Activated CD4-positive, alpha-beta T cell treated with anti-CD3 and anti-CD28 coated beads, Interleukin-2, amount 10 ng/mL, durations not matched to agents 7 days and 5 days (primary cell): ENCODE measurements at regions not wholly inside any gene's neighbourhood (a gene's known extent, or its start where the extent isn't known, plus 50 kb on each side); places are given as distances from the start of the nearest gene placed in this dataset.

Source experiments
- CTCF ChIA-PET: fragments of 350-600 bp; sonication (Branson Sonifier 250); formaldehyde crosslinking; loops from one replicate; lab custom pipeline; 2021; ENCODE audit warnings: antibody characterized with exemption; lab: Charles Lee
- POLR2A ChIA-PET: fragments of 350-600 bp; sonication (Branson Sonifier 250); formaldehyde crosslinking; loops from one replicate; lab custom pipeline; 2021; ENCODE audit warnings: antibody characterized with exemption; lab: Charles Lee
- DNase-seq: peaks from one replicate; pipeline ENCODE4 v3.0.0-alpha.2; 2020
- H3K27ac Mint-ChIP-seq: one replicate; pipeline ENCODE4 v1.8.0; 2021; ENCODE audit warnings: mild to moderate bottlenecking, moderate library complexity, mixed read lengths
- H3K27me3 Mint-ChIP-seq: one replicate; pipeline ENCODE4 v1.8.0; 2021; ENCODE audit warnings: mixed read lengths
- H3K36me3 Mint-ChIP-seq: one replicate; pipeline ENCODE4 v1.8.0; 2021; ENCODE audit warnings: low read depth, mixed read lengths
- H3K4me1 Mint-ChIP-seq: one replicate; pipeline ENCODE4 v1.8.0; 2021; ENCODE audit warnings: mixed read lengths
- H3K4me3 Mint-ChIP-seq: one replicate; pipeline ENCODE4 v1.8.0; 2021; ENCODE audit warnings: mild to moderate bottlenecking, moderate library complexity, mixed read lengths
- H3K9me3 Mint-ChIP-seq: one replicate; pipeline ENCODE4 v1.8.0; 2021; ENCODE audit warnings: mixed read lengths

DNA sequence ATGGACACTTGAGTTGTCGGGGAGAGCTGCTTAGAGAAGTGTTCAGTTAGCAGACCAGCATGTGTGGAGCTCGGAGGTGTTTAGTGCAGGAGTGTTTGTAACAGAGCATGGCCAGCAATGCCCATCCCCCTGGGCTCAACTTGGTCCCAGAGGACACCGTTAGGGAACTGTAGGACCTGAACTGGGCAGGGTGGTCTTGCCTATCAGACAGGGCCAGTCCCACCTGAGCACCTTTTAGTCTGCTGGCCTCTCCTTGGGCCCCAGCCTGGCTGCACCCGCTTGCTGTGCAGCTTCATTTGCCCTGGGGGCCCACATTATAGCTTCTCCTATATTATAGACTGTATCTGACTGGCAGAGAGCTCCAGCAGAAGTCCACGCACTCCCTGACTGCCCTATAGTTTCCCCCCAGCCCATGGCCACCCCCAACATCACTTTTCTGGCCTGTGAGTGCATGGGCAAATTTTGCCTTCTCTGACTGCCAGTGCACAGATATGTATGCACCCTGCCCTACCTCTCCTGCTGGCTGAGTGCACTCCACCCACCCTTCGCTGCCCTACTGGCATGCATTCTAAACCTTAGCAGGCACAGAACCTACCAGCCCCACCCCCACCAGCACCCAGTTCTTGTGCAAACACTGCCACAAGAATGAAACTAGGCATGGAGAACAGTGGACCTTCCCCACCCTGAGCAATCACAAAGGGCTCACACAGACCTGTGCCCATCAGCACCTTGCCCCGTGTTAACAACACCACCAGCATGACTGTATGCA lies 1030.6 kb upstream of the GHITM start:
- peaks cover 25% of the 10 kb centered on the region for H3K9me3 Mint-ChIP-seq
- no peak overlapping the region for H3K4me3 Mint-ChIP-seq
- H3K36me3 Mint-ChIP-seq, result no peaks in the 10 kb centered on the region
- no peaks in the 10 kb centered on the region for H3K27me3 Mint-ChIP-seq
- no peaks in the 10 kb centered on the region for H3K4me1 Mint-ChIP-seq
- POLR2A ChIA-PET, result no interaction called here
- DNase-seq, result no peak
- no peak overlapping the region for H3K27ac Mint-ChIP-seq
- CTCF ChIA-PET, result no interaction called here

DNA sequence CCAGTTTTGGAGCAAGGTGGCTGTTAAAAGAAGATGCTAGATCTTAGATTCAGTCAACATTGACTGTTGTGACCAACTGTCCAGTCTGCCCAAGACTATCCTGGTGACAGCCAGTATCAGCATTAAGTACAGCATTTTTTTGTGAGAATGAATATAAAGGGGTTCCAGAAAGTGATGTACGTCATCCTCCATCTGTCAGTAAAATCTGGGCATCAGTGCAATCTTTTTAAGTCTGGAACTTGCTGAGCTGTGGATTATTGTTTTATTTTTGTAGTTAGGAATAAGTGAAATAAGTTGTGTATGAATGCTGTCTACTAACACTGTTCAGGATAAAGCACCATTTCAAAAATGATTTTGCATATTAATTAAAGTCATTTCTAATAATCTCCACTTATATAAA lies 1020.0 kb upstream of the GHITM start:
- H3K4me1 Mint-ChIP-seq, result no peaks in the 10 kb centered on the region
- DNase-seq, result no peak
- no peaks in the 10 kb centered on the region for H3K27me3 Mint-ChIP-seq
- H3K9me3 Mint-ChIP-seq, result peaks cover 2% of the 10 kb centered on the region
- H3K27ac Mint-ChIP-seq, result no peak overlapping the region
- no peaks in the 10 kb centered on the region for H3K36me3 Mint-ChIP-seq
- CTCF ChIA-PET, result no interaction called here
- H3K4me3 Mint-ChIP-seq, result no peak overlapping the region
- POLR2A ChIA-PET, result no interaction called here

DNA sequence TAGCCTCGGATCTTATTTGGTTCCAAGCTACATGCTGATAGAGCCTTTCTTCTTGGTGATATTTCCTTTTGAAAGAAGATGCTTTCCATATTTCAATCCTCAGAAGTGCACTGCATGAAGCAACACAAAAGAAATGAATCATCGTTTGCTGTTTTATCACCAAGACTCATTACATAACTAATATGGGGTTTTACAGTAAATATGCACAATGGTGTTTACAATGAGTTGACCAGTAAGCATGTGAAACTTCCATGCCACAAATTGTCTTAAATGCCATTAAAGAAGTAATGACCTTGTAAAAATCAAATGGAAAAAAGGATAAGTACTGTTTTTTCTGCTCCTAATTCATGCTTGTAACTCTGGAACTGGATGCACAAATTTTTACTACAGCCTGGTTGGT lies 1017.0 kb upstream of the GHITM start:
- no peak for DNase-seq
- POLR2A ChIA-PET, result no interaction called here
- Mint-ChIP-seq H3K9me3 (peaks cover 3% of the 10 kb centered on the region), H3K4me3 (no peak overlapping the region), H3K27ac (no peak overlapping the region), H3K4me1 (no peaks in the 10 kb centered on the region), H3K36me3 (no peaks in the 10 kb centered on the region), H3K27me3 (no peaks in the 10 kb centered on the region)
- CTCF ChIA-PET, result no interaction called here

DNA sequence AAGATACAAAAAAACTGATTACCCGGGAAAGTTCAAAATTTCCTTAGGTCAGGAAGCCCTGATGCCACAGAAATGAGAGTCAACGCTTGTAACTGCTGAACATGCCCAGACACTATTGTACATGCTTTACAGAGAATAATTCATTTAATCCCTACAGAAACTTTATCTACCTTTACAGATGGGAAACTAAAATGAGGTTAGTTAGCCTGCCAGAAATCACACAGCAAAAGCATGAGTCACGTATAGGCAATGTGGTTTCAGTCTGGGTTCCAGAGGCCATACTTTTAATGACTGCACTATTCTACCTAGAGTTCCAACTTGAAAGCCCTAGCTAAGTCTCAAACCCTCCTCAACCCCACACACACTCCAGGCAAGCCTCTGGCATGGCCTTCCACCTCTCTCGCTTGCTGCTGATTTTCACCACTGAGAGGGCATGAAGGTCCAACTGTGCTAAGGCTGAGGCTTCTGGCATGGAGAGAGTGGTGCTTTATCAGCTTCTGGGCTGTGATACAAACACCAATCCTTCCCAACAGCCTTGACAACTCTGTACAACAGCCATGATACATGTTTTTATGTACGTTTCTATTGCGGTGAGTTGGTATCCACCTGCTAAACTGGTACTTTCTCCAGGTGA lies 1011.2 kb upstream of the GHITM start:
- no peak for DNase-seq
- Mint-ChIP-seq H3K9me3 (peaks cover 6% of the 10 kb centered on the region), H3K27ac (no peak overlapping the region), H3K4me1 (no peaks in the 10 kb centered on the region), H3K4me3 (no peak overlapping the region), H3K27me3 (no peaks in the 10 kb centered on the region), H3K36me3 (no peaks in the 10 kb centered on the region)
- POLR2A ChIA-PET, result no interaction called here
- CTCF ChIA-PET, result no interaction called here

DNA sequence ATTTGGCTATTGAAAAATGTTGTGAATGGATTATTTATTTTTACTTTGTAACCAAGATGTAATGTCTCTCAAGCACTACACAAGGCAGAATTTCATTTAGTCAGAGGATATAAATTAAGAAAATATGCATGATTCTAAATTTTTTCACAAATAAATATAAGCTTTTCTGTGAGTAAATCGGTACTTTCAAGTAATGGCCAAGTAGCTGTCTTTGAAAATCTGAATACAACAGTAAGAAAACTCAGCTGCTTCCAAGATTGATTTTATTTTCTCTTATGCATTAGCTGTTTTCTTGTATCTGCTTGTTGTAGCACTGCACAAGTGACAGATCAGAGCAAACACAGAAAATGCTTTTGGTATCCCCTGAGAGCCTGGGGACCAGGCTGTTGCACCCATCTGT lies 998.5 kb upstream of the GHITM start:
- Mint-ChIP-seq H3K27me3 (no peaks in the 10 kb centered on the region), H3K36me3 (no peaks in the 10 kb centered on the region), H3K27ac (no peak overlapping the region), H3K4me1 (no peaks in the 10 kb centered on the region), H3K4me3 (no peak overlapping the region), H3K9me3 (peaks cover 2% of the 10 kb centered on the region)
- ChIA-PET CTCF (no interaction called here), POLR2A (no interaction called here)
- DNase-seq, result no peak

DNA sequence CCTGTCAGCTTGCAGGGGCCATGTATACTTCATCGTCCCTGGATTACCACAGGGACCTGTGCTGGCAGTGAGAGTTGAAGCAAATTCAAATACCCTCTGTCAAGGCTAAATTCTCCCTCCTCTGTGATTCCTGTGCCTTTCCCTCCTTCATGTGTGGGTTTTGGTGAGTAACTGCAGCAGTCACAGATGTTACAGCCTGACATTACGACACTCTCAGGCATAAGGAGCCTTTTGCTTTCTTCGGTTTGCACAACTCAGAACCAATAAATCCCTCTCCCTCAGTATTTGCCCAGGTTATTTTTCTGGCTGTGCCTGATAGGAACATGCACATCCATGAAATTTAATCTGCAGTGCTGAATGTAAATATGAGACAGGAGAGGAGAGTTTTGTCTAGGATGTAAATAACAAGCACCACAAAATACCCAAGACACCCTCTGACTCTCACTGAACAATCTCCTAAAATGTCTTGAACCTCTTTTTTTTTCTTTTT lies 997.2 kb upstream of the GHITM start:
- Mint-ChIP-seq H3K27ac (no peak overlapping the region), H3K4me3 (no peak overlapping the region), H3K27me3 (no peaks in the 10 kb centered on the region), H3K4me1 (no peaks in the 10 kb centered on the region), H3K9me3 (peaks cover 2% of the 10 kb centered on the region), H3K36me3 (no peaks in the 10 kb centered on the region)
- DNase-seq, result no peak
- ChIA-PET CTCF (no interaction called here), POLR2A (no interaction called here)

DNA sequence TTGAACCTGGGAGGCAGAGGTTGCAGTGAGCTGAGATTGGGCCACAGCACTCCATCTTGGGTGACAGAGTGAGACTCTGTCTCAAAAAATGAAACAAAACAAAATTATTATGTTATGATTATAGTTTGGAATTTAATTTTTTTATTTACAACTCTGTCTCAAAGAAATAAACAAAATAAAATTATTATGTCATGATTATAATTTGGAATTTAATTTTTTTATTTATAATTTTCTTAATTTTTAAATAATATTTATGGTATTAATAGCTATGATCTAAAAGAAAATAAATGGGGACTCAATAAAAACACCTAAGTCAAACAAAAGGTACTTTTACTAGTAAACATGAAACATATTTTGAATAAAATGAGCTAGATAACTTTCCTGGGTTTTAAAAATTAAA lies 994.8 kb upstream of the GHITM start:
- H3K36me3 Mint-ChIP-seq, result no peaks in the 10 kb centered on the region
- no peak overlapping the region for H3K4me3 Mint-ChIP-seq
- peaks cover 2% of the 10 kb centered on the region for H3K9me3 Mint-ChIP-seq
- POLR2A ChIA-PET, result no interaction called here
- no peaks in the 10 kb centered on the region for H3K4me1 Mint-ChIP-seq
- H3K27me3 Mint-ChIP-seq, result no peaks in the 10 kb centered on the region
- H3K27ac Mint-ChIP-seq, result no peak overlapping the region
- DNase-seq, result no peak
- CTCF ChIA-PET, result no interaction called here

DNA sequence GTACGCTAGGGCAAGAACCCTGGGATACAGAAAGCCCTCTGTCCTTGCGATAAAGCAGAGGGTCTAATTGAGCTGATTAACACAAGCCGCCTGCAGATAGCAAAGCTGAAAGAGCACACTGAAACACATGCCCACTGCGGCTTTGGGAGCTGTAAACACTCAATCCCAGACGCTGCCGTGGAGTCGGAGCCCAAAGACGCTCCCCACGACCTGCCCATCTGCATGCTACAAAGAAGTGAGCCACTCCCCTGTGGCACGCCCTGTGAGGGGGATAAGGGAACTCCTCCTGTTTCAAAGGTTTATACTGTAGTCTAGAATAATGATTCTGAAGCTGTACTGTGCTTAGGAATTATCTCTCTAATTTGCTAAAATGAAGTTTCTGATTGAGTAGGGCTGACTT lies 985.6 kb upstream of the GHITM start:
- no peaks in the 10 kb centered on the region for H3K4me1 Mint-ChIP-seq
- H3K9me3 Mint-ChIP-seq, result no peaks in the 10 kb centered on the region
- ChIA-PET CTCF (no interaction called here), POLR2A (no interaction called here)
- no peaks in the 10 kb centered on the region for H3K27me3 Mint-ChIP-seq
- no peak for DNase-seq
- no peak overlapping the region for H3K27ac Mint-ChIP-seq
- no peak overlapping the region for H3K4me3 Mint-ChIP-seq
- no peaks in the 10 kb centered on the region for H3K36me3 Mint-ChIP-seq

DNA sequence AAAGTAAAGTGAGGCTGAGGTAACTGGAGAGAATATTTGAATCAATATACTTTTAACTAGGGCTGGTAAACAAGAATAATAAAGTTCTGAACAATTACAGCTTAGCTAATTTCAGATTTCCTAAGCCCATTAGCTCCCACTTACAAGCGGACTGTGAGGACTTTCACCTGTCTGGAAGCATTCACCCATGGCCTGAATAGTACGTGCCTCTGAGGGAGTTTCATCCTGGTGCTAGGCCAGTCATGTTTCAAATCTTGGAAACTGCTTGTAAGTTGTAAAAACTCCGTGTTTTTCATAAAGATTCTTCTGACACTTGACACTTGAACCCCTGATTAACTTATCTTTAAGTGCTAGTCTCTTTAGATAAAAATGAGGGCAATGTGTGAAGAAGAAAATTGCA lies 975.2 kb upstream of the GHITM start:
- Mint-ChIP-seq H3K9me3 (no peaks in the 10 kb centered on the region), H3K27me3 (no peaks in the 10 kb centered on the region), H3K4me3 (no peak overlapping the region), H3K36me3 (no peaks in the 10 kb centered on the region), H3K4me1 (no peaks in the 10 kb centered on the region), H3K27ac (no peak overlapping the region)
- no peak for DNase-seq
- CTCF ChIA-PET, result no interaction called here
- POLR2A ChIA-PET, result no interaction called here

DNA sequence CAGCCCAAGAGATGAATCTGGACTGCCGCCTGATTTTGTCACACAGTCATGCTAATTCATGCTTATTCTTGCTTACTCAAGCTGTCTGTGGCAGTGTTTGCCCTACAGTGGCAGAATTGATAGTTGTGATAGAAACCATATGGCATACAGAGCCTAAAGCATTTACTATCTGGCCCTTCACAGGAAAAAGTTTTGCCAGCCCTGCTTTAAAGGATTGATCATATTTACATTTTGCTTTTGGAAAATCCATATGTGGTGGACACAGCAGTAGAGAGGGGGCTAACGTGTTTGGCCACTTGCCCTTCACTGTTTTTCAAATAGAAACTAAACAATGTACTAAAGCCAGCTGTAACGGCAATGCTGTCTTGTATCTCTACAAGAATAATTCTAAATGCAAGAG lies 974.0 kb upstream of the GHITM start:
- POLR2A ChIA-PET, result no interaction called here
- CTCF ChIA-PET, result no interaction called here
- Mint-ChIP-seq H3K4me3 (no peak overlapping the region), H3K27ac (no peak overlapping the region), H3K36me3 (no peaks in the 10 kb centered on the region), H3K27me3 (no peaks in the 10 kb centered on the region), H3K9me3 (no peaks in the 10 kb centered on the region), H3K4me1 (no peaks in the 10 kb centered on the region)
- DNase-seq, result no peak

DNA sequence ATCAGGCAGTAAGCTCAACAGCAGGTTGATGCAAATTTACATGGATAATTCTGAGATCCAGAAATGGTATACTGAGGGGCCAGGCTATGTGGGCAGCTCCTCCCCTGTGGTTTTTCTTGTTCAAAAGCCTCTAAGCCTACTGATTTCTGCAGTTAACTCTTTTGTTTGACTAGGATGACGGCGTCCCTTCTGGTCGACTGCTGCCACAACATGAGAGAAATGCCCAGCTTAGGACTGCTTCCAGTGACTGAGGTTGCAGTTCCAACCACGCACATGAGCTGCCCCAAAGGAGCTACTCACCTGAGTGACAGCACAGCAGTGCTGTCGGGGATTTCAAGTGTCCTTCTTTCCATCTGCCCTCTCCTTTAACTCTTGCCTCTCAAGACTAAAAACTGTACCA lies 973.0 kb upstream of the GHITM start:
- Mint-ChIP-seq H3K9me3 (no peaks in the 10 kb centered on the region), H3K4me1 (no peaks in the 10 kb centered on the region)
- CTCF ChIA-PET, result no interaction called here

DNA sequence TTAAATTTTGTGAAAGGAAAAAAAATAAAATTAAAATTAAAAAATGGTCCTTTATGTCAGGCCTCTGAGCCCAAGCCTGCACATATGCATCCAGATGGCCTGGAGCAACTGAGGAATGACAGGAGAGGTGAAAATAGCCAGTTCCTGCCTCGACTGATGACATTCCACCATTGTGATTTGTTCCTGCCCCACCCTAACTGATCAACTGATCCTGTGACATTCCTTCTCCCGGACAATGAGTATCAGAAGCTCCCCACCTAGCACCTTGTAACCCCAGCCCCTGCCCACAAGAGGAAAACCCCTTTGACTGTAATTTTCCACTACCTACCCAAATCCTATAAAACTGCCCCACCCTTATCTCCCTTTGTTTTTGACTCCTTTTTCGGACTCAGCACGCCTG lies 972.2 kb upstream of the GHITM start:
- Mint-ChIP-seq H3K27me3 (no peaks in the 10 kb centered on the region), H3K36me3 (no peaks in the 10 kb centered on the region), H3K4me1 (no peaks in the 10 kb centered on the region), H3K9me3 (no peaks in the 10 kb centered on the region), H3K4me3 (no peak overlapping the region), H3K27ac (no peak overlapping the region)
- POLR2A ChIA-PET, result no interaction called here
- CTCF ChIA-PET, result no interaction called here
- DNase-seq, result no peak

More for the DNA sequence above, 973.0 kb upstream of the GHITM start:
- Mint-ChIP-seq H3K27me3 (no peaks in the 10 kb centered on the region), H3K27ac (no peak overlapping the region), H3K36me3 (no peaks in the 10 kb centered on the region), H3K4me3 (no peak overlapping the region)
- POLR2A ChIA-PET, result no interaction called here
- DNase-seq, result no peak

DNA sequence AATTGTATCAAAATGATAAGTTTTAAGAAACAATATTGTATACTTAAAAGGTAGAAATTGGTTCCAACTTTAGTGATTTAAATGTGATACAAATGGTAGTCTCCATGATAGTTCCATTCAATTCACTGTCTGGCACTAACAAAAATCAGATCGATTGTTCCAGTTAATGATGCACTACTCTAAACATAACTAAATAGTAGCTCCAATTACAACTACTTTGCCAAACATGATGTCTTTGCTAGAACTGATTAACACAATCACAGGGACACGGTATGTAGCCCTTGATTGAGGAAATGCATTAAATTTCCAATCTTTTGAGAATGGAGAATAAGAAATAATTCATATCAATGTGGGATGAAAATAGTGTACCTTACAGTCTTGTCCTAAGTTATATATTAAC lies 962.4 kb upstream of the GHITM start:
- H3K36me3 Mint-ChIP-seq, result no peaks in the 10 kb centered on the region
- H3K4me1 Mint-ChIP-seq, result no peaks in the 10 kb centered on the region
- ChIA-PET CTCF (no interaction called here), POLR2A (no interaction called here)
- H3K27ac Mint-ChIP-seq, result no peak overlapping the region
- H3K9me3 Mint-ChIP-seq, result no peaks in the 10 kb centered on the region
- no peak for DNase-seq
- no peak overlapping the region for H3K4me3 Mint-ChIP-seq
- no peaks in the 10 kb centered on the region for H3K27me3 Mint-ChIP-seq

DNA sequence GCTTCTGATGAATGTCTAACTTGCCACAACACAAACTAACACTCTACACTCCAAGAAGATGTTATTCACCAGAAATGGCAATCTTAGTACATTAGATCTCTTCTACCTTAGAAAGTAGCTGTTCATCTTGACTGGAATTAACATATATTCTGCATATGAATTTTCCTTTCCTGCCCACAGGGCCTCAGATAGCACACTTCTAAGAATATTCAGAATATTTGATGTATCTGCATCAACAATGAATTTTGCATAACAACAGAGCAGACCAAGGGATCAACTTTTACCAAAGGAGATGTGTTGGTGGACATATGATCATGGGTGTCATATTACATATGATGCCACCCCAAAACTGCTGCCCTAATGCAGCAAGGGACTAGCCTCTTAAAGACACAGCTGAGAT lies 960.8 kb upstream of the GHITM start:
- Mint-ChIP-seq H3K9me3 (no peaks in the 10 kb centered on the region), H3K27me3 (no peaks in the 10 kb centered on the region), H3K4me3 (no peak overlapping the region), H3K27ac (no peak overlapping the region), H3K36me3 (no peaks in the 10 kb centered on the region), H3K4me1 (no peaks in the 10 kb centered on the region)
- ChIA-PET CTCF (no interaction called here), POLR2A (no interaction called here)
- DNase-seq, result no peak
